GM12878 (cell line): ENCODE measurements at regions not wholly inside any gene's neighbourhood (a gene's known extent, or its start where the extent isn't known, plus 50 kb on each side); places are given as distances from the start of the nearest gene placed in this dataset.

ENCODE experiments used
- ATAC-seq: fragments of 200-7000 bp; cut with Tn5 transposase; 3 replicates; pipeline ENCODE4 v1.9.1; 2020; ENCODE audit warnings: mild to moderate bottlenecking, moderate library complexity
- BruUV-seq: library from RNA; stranded (reverse); fragments of 400-500 nt; replicated peaks from 2 replicates; lab custom pipeline; 2021; lab: Mats Ljungman, UMichigan
- CTCF ChIA-PET: fragments of 300-600 bp; sonication (Branson Sonifier 250); formaldehyde crosslinking; extraction: SDS; loops from one replicate; lab custom pipeline; 2021; ENCODE audit warnings: inconsistent platforms; lab: Yijun Ruan, JAX
- POLR2A ChIA-PET: fragments of 350-600 bp; formaldehyde crosslinking; extraction: SDS; loops from one replicate; lab custom pipeline; 2021; ENCODE audit warnings: inconsistent platforms; lab: Charles Lee
- RAD21 ChIA-PET: fragments of 300-600 bp; sonication (Branson Sonifier 250); formaldehyde crosslinking; loops from one replicate; lab custom pipeline; 2023; ENCODE audit warnings: antibody characterized with exemption; ENCODE audit not compliant: unreplicated experiment; lab: Charles Lee
- SMC1A ChIA-PET: fragments of 300-600 bp; sonication (Branson Sonifier 250); formaldehyde crosslinking; loops from one replicate; lab custom pipeline; 2023; ENCODE audit not compliant: unreplicated experiment, uncharacterized antibody; lab: Charles Lee
- DNase-seq: peaks from one replicate; pipeline ENCODE4 v3.0.0-alpha.2; 2011; ENCODE audit warnings: low read depth, low spot score
- FAIRE-seq: peaks from 3 replicates; lab custom pipeline; 2011; peaks lifted over from hg19 to GRCh38; lab: Jason Lieb, UNC
- H2AFZ ChIP-seq: 2 replicates; pipeline ENCODE4 v1.6.0; 2011; ENCODE audit warnings: low read depth, low read length, control low read depth; ENCODE audit not compliant: control insufficient read depth
- H3K27ac ChIP-seq: 2 replicates; pipeline ENCODE4 v1.5.1; 2011; ENCODE audit warnings: control low read depth; ENCODE audit not compliant: control insufficient read depth, insufficient read depth
- H3K27me3 ChIP-seq, 2 experiments: replicated peaks in 1 of 2; 2 replicates each; pipeline versions ENCODE4 v1.6.0 to v1.6.1; 2011; ENCODE audit warnings: low read length in 1 of 2; ENCODE audit not compliant: control insufficient read depth in 2 of 2, insufficient read depth in 2 of 2
- H3K36me3 ChIP-seq, 2 experiments: 2 replicates each; pipeline ENCODE4 v1.5.1; 2011; ENCODE audit warnings: low read length in 1 of 2; ENCODE audit not compliant: control insufficient read depth in 2 of 2, insufficient read depth in 2 of 2
- H3K4me1 ChIP-seq: 2 replicates; pipeline ENCODE4 v1.6.1; 2011; ENCODE audit warnings: mild to moderate bottlenecking, low read length, moderate library complexity, mixed read lengths; ENCODE audit not compliant: control insufficient read depth, insufficient read depth
- H3K4me2 ChIP-seq: 2 replicates; pipeline ENCODE4 v1.6.0; 2011; ENCODE audit warnings: control low read depth; ENCODE audit not compliant: control insufficient read depth, insufficient read depth
- H3K4me3 ChIP-seq: fragments of 200-600 bp; sonication (generic); 2 replicates; pipeline ENCODE4 v1.5.1; 2016
- H3K79me2 ChIP-seq: 2 replicates; pipeline ENCODE4 v1.6.0; 2011; ENCODE audit warnings: low read length; ENCODE audit not compliant: control insufficient read depth, insufficient read depth
- H3K9ac ChIP-seq: 2 replicates; pipeline ENCODE4 v1.8.0; 2011; ENCODE audit warnings: low read length, control low read depth, mixed read lengths; ENCODE audit not compliant: control insufficient read depth, insufficient read depth
- H3K9me3 ChIP-seq: replicated peaks from 3 replicates; pipeline ENCODE4 v1.5.1; 2011; ENCODE audit warnings: mild to moderate bottlenecking, low read length; ENCODE audit not compliant: control insufficient read depth, insufficient read depth
- H4K20me1 ChIP-seq: 2 replicates; pipeline ENCODE4 v1.6.0; 2011; ENCODE audit not compliant: control insufficient read depth, insufficient read depth
- BMI1 ChIP-seq: fragments of 450-650 bp; IDR thresholded peaks from 2 replicates; pipeline ENCODE4 v1.6.1; 2016; ENCODE audit warnings: mild to moderate bottlenecking, moderate library complexity, borderline replicate concordance
- EP300 ChIP-seq, 2 experiments: fragments of 150-350 bp in 1 of 2; IDR thresholded peaks; 2 replicates each; pipeline ENCODE4 v1.6.1; 2011 to 2012; ENCODE audit warnings: low read depth in 2 of 2, low read length in 2 of 2, borderline replicate concordance in 1 of 2, improper control_type of control experiment in 1 of 2, inconsistent platforms in 1 of 2; ENCODE audit not compliant: control insufficient read depth in 1 of 2
- EZH2 ChIP-seq: IDR thresholded peaks from 2 replicates; pipeline ENCODE4 v1.6.1; 2012; ENCODE audit warnings: low read depth, mild to moderate bottlenecking, control low read depth, inconsistent platforms, low read length, borderline replicate concordance; ENCODE audit not compliant: control insufficient read depth
- FOXM1 ChIP-seq: IDR thresholded peaks from 2 replicates; pipeline ENCODE4 v1.6.1; 2012; ENCODE audit warnings: low read depth, mild to moderate bottlenecking, inconsistent platforms, low read length, moderate library complexity
- IKZF1 ChIP-seq: fragments of 450-650 bp; conservative IDR thresholded peaks from 2 replicates; pipeline ENCODE4 v1.6.1; 2017; ENCODE audit warnings: antibody characterized with exemption, mild to moderate bottlenecking
- KDM1A ChIP-seq: fragments of 200-600 bp; sonication (generic); IDR thresholded peaks from 2 replicates; pipeline ENCODE4 v1.6.1; 2016; ENCODE audit warnings: borderline replicate concordance
- KLF5 ChIP-seq: fragments of 450-650 bp; IDR thresholded peaks from 2 replicates; pipeline ENCODE4 v1.6.1; 2014; ENCODE audit warnings: mild to moderate bottlenecking; ENCODE audit not compliant: partially characterized antibody
- NFYA ChIP-seq: IDR thresholded peaks from 2 replicates; pipeline ENCODE4 v1.6.1; 2011; ENCODE audit warnings: low read depth, mild to moderate bottlenecking, low read length, improper control_type of control experiment, borderline replicate concordance
- PML ChIP-seq: IDR thresholded peaks from 2 replicates; pipeline ENCODE4 v1.6.1; 2012; ENCODE audit warnings: low read length, inconsistent platforms
- POLR2AphosphoS5 ChIP-seq: IDR thresholded peaks from 2 replicates; pipeline ENCODE4 v1.6.1; 2011; ENCODE audit warnings: mild to moderate bottlenecking, low read length, inconsistent platforms
- POU2F2 ChIP-seq: IDR thresholded peaks from 3 replicates; pipeline ENCODE4 v1.6.1; 2011; ENCODE audit warnings: low read depth, mild to moderate bottlenecking, low read length, borderline replicate concordance
- SIN3A ChIP-seq: IDR thresholded peaks from 2 replicates; pipeline ENCODE4 v1.6.1; 2012; ENCODE audit warnings: low read depth, low read length, improper control_type of control experiment
- SP1 ChIP-seq: IDR thresholded peaks from one replicate; pipeline ENCODE4 v1.6.1; 2011; ENCODE audit warnings: low read depth, low read length
- SREBF1 ChIP-seq: IDR thresholded peaks from 2 replicates; pipeline ENCODE4 v1.6.1; 2012; ENCODE audit warnings: mild to moderate bottlenecking, low read length
- SUPT20H ChIP-seq: IDR thresholded peaks from 2 replicates; pipeline ENCODE4 v1.6.1; 2011; ENCODE audit warnings: low read depth, mild to moderate bottlenecking, low read length, moderate library complexity, borderline replicate concordance; ENCODE audit not compliant: control insufficient read depth
- TCF3 ChIP-seq: IDR thresholded peaks from 2 replicates; pipeline ENCODE4 v1.6.1; 2012; ENCODE audit warnings: low read depth, mild to moderate bottlenecking, low read length, borderline replicate concordance; ENCODE audit not compliant: insufficient read depth
- WGBS: methylation state at CpG from one replicate; pipeline ENCODE4 v1.1.6; 2016; ENCODE audit warnings: low lambda C conversion rate; ENCODE audit not compliant: insufficient replicate concordance, insufficient coverage; ENCODE audit errors: missing lambda C conversion rate; 5-methylcytosine and 5-hydroxymethylcytosine counted together
- in situ Hi-C: fragments of 300-500 bp; cut with MboI; formaldehyde crosslinking; loops from 9 replicates; pipeline ENCODE4 v1.14.3; 2018; ENCODE audit warnings: mixed read lengths
- intact Hi-C: fragments of 100-400 bp; cut with micrococcal nuclease; formaldehyde crosslinking; loops from one replicate; pipeline ENCODE4 v1.14.2; 2022; ENCODE audit not compliant: unreplicated experiment
- TF ChIP-seq, protein P1 (sequence below): fragments of 450-650 bp; formaldehyde crosslinking; IDR thresholded peaks from 2 replicates; pipeline ENCODE4 v1.4.0; 2022; ENCODE audit warnings: mild to moderate bottlenecking, moderate library complexity
- TF ChIP-seq, protein P2 (sequence below), 3 experiments: IDR thresholded peaks in 2 of 3; conservative IDR thresholded peaks in 1 of 3; 2 replicates each; pipeline ENCODE4 v1.5.1; 2011; ENCODE audit warnings: low read depth in 3 of 3, low read length in 3 of 3, mild to moderate bottlenecking in 3 of 3, control low read depth in 2 of 3, moderate library complexity in 2 of 3, inconsistent platforms in 1 of 3, mixed read lengths in 1 of 3; ENCODE audit not compliant: control insufficient read depth in 2 of 3, insufficient read depth in 1 of 3; ENCODE audit errors: extremely low read depth in 1 of 3

DNA sequence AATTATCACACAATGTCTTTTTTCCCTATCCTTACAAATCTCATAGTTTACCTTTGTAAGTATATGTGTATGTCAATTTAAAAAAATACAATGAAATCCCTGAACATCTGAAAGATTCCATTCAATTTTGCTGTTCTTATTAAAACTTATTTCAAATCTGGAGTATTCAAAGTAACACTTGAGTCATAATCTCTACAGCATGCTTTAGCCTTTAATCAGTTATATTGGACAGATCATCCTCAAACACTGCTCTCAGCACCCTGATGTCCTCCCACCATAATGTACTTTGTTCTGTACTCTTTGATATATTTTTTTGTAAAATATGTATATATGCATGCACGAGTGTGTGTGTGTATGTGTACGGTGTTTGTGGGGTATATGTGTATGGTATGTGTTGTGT, 83.0 kb upstream of the RPS6KA2 start:
- Histone ChIP-seq H3K27me3 (no peaks in the 10 kb centered on the region), H3K27ac (no peak overlapping the region), H3K4me3 (no peak overlapping the region), H3K4me1 (no peaks in the 10 kb centered on the region; the same call in 1 of the 2 replicates), H3K36me3 (no peaks in the 10 kb centered on the region), H3K9me3 (no peaks in the 10 kb centered on the region; the same call in 2 of the 3 replicates), H4K20me1 (no peaks in the 10 kb centered on the region), H2AFZ (no peak overlapping the region), H3K4me2 (no peak overlapping the region), H3K9ac (no peak overlapping the region)
- ChIA-PET CTCF (no interaction called here), SMC1A (no interaction called here), RAD21 (no interaction called here), POLR2A (no interaction called here)
- no TSS peak for BruUV-seq
- DNase-seq (no peak), FAIRE-seq (no peak), ATAC-seq (no peak)
- 9% methylated on average over 2 of the region's 2 CpGs for WGBS
- intact Hi-C loops = no loop called here
- in situ Hi-C loops = no loop called here
- TF ChIP-seq POU2F2 = no peak
- TF ChIP-seq FOXM1 = no peak
- no peak for TF ChIP-seq TCF3
- TF ChIP-seq KDM1A = no peak
- TF ChIP-seq IKZF1 = no peak
- TF ChIP-seq SP1 = no peak
- no peak for TF ChIP-seq SREBF1
- TF ChIP-seq POLR2AphosphoS5 = no peak
- TF ChIP-seq, protein P1, sequence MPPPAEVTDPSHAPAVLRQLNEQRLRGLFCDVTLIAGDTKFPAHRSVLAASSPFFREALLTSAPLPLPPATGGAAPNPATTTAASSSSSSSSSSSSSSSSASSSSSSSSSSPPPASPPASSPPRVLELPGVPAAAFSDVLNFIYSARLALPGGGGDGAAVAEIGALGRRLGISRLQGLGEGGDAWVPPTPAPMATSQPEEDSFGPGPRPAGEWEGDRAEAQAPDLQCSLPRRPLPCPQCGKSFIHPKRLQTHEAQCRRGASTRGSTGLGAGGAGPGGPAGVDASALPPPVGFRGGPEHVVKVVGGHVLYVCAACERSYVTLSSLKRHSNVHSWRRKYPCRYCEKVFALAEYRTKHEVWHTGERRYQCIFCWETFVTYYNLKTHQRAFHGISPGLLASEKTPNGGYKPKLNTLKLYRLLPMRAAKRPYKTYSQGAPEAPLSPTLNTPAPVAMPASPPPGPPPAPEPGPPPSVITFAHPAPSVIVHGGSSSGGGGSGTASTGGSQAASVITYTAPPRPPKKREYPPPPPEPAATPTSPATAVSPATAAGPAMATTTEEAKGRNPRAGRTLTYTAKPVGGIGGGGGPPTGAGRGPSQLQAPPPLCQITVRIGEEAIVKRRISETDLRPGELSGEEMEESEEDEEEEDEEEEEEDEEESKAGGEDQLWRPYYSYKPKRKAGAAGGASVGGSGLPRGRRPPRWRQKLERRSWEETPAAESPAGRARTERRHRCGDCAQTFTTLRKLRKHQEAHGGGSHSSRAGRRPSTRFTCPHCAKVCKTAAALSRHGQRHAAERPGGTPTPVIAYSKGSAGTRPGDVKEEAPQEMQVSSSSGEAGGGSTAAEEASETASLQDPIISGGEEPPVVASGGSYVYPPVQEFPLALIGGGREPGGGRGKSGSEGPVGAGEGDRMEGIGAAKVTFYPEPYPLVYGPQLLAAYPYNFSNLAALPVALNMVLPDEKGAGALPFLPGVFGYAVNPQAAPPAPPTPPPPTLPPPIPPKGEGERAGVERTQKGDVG (CRISPR knock-in tag) = no peak
- no peak for TF ChIP-seq NFYA
- TF ChIP-seq KLF5 = no peak
- no peak for TF ChIP-seq EP300 (IDR thresholded peaks at IDR 0.05; ENCODE audit: borderline replicate concordance in 1 of 2, control insufficient read depth in 1 of 2, low read depth in 2 of 2, low read length in 2 of 2)
- no peak for TF ChIP-seq SUPT20H
- no peak for TF ChIP-seq SIN3A
- no peak for TF ChIP-seq PML
- TF ChIP-seq, protein P2, sequence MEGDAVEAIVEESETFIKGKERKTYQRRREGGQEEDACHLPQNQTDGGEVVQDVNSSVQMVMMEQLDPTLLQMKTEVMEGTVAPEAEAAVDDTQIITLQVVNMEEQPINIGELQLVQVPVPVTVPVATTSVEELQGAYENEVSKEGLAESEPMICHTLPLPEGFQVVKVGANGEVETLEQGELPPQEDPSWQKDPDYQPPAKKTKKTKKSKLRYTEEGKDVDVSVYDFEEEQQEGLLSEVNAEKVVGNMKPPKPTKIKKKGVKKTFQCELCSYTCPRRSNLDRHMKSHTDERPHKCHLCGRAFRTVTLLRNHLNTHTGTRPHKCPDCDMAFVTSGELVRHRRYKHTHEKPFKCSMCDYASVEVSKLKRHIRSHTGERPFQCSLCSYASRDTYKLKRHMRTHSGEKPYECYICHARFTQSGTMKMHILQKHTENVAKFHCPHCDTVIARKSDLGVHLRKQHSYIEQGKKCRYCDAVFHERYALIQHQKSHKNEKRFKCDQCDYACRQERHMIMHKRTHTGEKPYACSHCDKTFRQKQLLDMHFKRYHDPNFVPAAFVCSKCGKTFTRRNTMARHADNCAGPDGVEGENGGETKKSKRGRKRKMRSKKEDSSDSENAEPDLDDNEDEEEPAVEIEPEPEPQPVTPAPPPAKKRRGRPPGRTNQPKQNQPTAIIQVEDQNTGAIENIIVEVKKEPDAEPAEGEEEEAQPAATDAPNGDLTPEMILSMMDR (IDR thresholded peaks at IDR 0.05 in 2 of 3, conservative IDR thresholded peaks at IDR 0.05 in 1 of 3; ENCODE audit: control insufficient read depth in 2 of 3, extremely low read depth in 1 of 3, insufficient read depth in 1 of 3, low read depth in 3 of 3, low read length in 3 of 3) = no peak
- no peak for TF ChIP-seq EZH2
- no peak for TF ChIP-seq BMI1
- TF ChIP-seq, all 136 proteins: peak for 0
- no peaks in the 10 kb centered on the region for H3K79me2 ChIP-seq
